ENCODE measurements at regions not wholly inside any gene's neighbourhood (a gene's known extent, or its start where the extent isn't known, plus 50 kb on each side); places are given as distances from the start of the nearest gene placed in this dataset.

DNA sequence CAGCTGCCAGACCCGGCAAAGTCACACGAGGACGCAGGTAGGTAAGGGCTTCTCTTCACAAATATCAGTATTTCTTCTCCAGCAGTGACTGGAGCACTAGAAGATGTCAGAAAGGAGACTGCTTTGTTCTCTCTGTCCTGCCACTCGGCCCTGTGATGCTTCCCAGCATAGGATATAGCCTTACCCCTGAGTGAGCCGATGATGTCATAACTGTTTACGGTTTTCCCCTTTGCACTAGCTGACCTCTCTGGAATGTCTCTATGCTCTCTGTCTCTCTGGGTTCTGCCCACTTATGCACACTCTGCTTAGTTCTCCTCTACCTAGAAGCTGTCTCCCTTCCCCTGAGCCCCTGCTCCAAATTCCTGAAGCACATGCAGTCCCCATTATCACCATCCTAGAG, 167.5 kb upstream of the PODXL start:
- TF ChIP-seq, protein P1, sequence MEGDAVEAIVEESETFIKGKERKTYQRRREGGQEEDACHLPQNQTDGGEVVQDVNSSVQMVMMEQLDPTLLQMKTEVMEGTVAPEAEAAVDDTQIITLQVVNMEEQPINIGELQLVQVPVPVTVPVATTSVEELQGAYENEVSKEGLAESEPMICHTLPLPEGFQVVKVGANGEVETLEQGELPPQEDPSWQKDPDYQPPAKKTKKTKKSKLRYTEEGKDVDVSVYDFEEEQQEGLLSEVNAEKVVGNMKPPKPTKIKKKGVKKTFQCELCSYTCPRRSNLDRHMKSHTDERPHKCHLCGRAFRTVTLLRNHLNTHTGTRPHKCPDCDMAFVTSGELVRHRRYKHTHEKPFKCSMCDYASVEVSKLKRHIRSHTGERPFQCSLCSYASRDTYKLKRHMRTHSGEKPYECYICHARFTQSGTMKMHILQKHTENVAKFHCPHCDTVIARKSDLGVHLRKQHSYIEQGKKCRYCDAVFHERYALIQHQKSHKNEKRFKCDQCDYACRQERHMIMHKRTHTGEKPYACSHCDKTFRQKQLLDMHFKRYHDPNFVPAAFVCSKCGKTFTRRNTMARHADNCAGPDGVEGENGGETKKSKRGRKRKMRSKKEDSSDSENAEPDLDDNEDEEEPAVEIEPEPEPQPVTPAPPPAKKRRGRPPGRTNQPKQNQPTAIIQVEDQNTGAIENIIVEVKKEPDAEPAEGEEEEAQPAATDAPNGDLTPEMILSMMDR (conservative IDR thresholded peaks at IDR 0.05) = no peak
- H3K27ac ChIP-seq = no peak overlapping the region

DNA sequence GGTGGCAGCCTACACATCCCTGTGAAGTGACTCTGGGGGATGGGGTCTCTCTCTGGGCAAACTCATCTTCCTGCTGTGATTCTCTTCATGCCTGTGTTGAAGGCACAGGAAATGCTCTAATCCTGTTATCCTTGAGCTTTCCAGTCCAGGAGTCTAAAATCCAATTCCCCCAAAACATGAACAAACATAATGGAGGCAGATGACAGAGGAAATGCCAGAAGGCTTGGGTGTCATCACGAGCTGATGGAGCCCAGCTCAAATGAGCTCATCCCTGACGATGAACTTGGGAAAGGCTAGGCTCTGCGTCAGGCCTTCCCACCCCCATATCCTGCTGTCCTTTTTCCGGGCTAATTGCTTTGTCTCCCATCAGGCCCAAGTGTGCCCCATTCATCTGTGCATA, 165.9 kb upstream of the PODXL start:
- no peak overlapping the region for H3K27ac ChIP-seq
- TF ChIP-seq, protein P1 (conservative IDR thresholded peaks at IDR 0.05) = no peak

DNA sequence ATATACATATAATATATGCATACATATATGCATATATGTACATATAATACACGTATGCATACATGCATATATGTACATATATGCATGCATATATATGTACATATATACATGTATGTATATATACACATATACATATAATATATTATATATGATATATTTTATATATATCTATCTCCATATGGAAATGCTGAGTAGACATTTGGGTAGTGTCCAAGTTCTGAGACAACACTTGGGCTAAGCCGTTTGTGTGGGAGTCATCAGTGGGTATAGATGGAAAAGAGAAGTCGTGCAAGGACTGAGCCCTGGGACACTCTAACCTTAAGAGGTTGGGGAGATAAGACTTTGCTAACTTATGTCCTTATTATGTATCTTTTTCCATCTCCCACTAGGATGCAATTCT, 165.2 kb upstream of the PODXL start:
- TF ChIP-seq, protein P1 (conservative IDR thresholded peaks at IDR 0.05) = no peak
- no peak overlapping the region for H3K27ac ChIP-seq

DNA sequence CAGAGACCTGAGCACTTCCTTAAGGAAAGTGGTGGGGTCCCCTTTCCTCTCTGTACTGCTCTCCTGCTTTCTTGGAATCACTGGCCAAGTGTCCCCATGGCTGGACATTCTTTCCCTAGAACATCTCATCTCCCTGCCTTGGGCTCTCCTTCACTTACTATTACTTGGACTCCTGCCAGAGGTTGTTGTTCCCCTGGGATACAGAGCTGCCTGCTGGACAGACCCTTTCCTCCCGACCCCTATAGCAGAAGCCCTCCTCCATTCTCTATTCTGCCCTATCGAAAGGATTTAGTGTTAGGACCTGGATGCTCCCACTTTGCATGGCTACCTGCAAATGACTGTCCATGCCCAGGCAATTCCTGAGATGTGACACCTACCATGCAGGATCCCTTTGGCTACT, 164.3 kb upstream of the PODXL start:
- TF ChIP-seq, protein P1 (conservative IDR thresholded peaks at IDR 0.05) = no peak
- H3K27ac ChIP-seq = no peak overlapping the region

DNA sequence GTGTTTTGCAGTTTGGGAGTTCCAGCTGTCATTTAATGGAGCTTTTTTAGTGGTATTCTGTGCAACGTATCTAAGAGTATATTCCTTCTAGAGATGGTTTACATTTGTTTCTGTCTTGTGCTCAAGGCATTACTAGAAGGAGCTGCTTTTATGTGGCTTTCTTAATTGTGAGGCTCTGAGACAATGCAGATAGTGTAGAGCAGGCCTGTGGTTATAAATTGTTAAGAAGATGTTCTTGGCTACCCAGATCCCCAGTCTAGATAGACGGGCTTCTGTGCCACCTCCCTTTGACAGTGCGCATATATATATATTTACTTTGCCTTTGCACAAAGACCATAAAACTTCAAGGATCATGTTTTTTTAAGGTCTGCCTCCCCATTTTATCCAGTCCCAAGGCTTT, 160.8 kb upstream of the PODXL start:
- H3K27ac ChIP-seq = no peak overlapping the region
- TF ChIP-seq, protein P1 (conservative IDR thresholded peaks at IDR 0.05) = no peak

DNA sequence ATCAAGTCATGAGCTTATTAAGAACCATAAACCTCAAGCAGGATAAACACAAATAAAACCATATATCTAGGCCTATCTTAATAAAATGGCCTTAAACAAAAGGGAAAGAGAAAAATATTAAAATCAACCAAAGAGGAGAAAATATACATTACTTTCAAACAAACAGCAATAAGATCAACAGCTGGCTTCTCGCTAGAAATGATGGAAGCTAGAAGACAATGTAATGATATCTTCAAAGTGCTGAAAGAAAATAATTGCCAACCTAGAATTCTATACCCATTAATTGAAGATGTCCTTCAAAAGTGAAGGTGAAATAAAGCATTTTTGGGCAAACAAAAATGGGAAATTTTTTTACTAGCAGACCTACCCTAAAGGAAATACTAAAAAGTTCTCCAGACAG, 142.9 kb upstream of the PODXL start:
- no peak overlapping the region for H3K27ac ChIP-seq
- TF ChIP-seq, protein P1 (conservative IDR thresholded peaks at IDR 0.05) = no peak

DNA sequence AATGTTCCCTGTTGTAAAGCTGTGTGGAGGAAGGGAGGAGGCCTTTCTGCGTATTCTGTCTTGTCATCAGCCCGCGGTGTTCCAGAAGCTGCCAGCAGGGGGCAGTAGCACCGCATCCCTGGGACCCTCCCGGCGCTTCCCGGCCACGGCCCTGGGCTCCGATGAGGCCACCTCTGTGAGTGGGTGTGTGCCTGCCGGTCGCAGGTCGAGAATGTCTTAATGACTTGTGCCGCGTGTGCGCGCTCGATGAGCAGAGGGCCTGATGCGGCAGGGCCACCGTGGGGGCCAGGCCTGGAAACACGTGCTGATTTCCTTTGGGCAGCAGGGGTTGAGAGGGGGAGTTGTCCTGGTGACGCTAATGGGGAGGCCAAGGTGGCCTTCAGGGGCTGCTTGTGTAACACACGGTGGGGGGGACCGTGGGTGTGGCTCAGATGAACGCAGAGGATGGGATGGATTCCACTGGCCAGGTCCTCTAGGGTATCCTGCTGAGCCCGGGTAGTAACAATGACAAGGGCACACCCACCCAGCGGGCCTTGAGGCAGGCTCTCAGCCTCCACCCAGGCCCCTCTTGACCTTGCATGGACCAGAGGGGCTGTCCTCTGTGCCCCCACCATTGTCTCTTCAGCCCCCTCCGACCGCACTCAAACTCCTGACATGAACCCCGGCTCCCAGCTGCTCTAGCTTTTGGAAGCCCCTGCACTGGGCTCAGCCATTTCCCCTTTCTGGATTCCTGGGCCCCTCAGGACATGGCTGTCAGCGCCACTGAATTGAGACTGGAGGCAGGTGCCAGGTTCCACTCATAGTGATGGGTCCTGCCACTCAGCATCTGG, 135.9 kb upstream of the PODXL start:
- no peak overlapping the region for H3K27ac ChIP-seq
- TF ChIP-seq, protein P1 (conservative IDR thresholded peaks at IDR 0.05) = peak; percentile 97
